ENCODE measurements at regions not wholly inside any gene's neighbourhood (a gene's known extent, or its start where the extent isn't known, plus 50 kb on each side); places are given as distances from the start of the nearest gene placed in this dataset.

DNA sequence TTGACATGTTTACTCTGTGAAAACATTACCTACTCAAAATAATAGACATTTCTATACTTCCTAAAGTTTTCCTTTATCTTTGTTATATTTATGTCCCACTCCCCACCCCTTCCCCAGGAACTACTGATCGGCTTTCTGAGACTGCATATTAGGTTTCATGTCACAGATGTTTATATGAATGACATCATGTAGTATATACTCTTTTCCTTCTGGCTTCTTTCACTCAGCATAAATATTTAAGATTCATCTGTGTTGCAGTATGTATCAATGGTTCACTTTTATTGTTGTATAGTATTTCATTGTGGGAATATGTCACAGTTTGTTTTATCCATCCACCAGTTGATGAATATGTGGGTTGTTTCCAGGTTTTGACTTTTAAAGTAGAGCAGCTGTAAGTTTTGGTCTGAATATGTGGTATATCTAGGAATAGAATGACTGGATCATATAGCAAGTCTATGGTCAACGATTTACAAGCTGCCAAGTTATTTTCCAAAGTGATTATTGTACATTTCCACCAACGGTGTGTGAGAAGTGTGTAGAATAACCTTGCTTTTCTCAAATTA is 73.8 kb upstream of the CAV2 start:
- TF ChIP-seq EZH2 (IDR thresholded peaks at IDR 0.05; ENCODE audit: low read depth, unreplicated experiment) (no peak), ZNF114 (CRISPR knock-in tag; IDR thresholded peaks at IDR 0.05) (no peak), POLR2AphosphoS5 (IDR thresholded peaks at IDR 0.05; ENCODE audit: low read depth) (no peak), NANOG (IDR thresholded peaks at IDR 0.05; ENCODE audit: borderline replicate concordance) (no peak), JUNB (IDR thresholded peaks at IDR 0.05; ENCODE audit: unreplicated experiment) (no peak)
- TF ChIP-seq, protein P1, sequence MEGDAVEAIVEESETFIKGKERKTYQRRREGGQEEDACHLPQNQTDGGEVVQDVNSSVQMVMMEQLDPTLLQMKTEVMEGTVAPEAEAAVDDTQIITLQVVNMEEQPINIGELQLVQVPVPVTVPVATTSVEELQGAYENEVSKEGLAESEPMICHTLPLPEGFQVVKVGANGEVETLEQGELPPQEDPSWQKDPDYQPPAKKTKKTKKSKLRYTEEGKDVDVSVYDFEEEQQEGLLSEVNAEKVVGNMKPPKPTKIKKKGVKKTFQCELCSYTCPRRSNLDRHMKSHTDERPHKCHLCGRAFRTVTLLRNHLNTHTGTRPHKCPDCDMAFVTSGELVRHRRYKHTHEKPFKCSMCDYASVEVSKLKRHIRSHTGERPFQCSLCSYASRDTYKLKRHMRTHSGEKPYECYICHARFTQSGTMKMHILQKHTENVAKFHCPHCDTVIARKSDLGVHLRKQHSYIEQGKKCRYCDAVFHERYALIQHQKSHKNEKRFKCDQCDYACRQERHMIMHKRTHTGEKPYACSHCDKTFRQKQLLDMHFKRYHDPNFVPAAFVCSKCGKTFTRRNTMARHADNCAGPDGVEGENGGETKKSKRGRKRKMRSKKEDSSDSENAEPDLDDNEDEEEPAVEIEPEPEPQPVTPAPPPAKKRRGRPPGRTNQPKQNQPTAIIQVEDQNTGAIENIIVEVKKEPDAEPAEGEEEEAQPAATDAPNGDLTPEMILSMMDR (conservative IDR thresholded peaks at IDR 0.05; ENCODE audit: low read depth in 2 of 2) = no peak
- TF ChIP-seq, protein P2, sequence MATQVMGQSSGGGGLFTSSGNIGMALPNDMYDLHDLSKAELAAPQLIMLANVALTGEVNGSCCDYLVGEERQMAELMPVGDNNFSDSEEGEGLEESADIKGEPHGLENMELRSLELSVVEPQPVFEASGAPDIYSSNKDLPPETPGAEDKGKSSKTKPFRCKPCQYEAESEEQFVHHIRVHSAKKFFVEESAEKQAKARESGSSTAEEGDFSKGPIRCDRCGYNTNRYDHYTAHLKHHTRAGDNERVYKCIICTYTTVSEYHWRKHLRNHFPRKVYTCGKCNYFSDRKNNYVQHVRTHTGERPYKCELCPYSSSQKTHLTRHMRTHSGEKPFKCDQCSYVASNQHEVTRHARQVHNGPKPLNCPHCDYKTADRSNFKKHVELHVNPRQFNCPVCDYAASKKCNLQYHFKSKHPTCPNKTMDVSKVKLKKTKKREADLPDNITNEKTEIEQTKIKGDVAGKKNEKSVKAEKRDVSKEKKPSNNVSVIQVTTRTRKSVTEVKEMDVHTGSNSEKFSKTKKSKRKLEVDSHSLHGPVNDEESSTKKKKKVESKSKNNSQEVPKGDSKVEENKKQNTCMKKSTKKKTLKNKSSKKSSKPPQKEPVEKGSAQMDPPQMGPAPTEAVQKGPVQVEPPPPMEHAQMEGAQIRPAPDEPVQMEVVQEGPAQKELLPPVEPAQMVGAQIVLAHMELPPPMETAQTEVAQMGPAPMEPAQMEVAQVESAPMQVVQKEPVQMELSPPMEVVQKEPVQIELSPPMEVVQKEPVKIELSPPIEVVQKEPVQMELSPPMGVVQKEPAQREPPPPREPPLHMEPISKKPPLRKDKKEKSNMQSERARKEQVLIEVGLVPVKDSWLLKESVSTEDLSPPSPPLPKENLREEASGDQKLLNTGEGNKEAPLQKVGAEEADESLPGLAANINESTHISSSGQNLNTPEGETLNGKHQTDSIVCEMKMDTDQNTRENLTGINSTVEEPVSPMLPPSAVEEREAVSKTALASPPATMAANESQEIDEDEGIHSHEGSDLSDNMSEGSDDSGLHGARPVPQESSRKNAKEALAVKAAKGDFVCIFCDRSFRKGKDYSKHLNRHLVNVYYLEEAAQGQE (IDR thresholded peaks at IDR 0.05; ENCODE audit: unreplicated experiment) = no peak

Measured in GM23338 (cell line).